ENCODE measurements at regions not wholly inside any gene's neighbourhood (a gene's known extent, or its start where the extent isn't known, plus 50 kb on each side); places are given as distances from the start of the nearest gene placed in this dataset.
"Not testable (repeated sequence)": the region's sequence is repeated elsewhere in the genome, so short reads cannot be mapped to it uniquely, and the experiment has no call there.

- DNase-seq (ENCODE audit: low spot score) = no peak
- TF ChIP-seq, protein P1, sequence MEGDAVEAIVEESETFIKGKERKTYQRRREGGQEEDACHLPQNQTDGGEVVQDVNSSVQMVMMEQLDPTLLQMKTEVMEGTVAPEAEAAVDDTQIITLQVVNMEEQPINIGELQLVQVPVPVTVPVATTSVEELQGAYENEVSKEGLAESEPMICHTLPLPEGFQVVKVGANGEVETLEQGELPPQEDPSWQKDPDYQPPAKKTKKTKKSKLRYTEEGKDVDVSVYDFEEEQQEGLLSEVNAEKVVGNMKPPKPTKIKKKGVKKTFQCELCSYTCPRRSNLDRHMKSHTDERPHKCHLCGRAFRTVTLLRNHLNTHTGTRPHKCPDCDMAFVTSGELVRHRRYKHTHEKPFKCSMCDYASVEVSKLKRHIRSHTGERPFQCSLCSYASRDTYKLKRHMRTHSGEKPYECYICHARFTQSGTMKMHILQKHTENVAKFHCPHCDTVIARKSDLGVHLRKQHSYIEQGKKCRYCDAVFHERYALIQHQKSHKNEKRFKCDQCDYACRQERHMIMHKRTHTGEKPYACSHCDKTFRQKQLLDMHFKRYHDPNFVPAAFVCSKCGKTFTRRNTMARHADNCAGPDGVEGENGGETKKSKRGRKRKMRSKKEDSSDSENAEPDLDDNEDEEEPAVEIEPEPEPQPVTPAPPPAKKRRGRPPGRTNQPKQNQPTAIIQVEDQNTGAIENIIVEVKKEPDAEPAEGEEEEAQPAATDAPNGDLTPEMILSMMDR (IDR thresholded peaks at IDR 0.05; ENCODE audit: borderline replicate concordance, control extremely low read depth, extremely low read depth, insufficient read depth, missing control alignments) = no peak
Observed at GRCh38 chr3:27642796-27643195, 79.3 kb downstream of the EOMES start.

GRCh38 chr3:27641888-27642601, 80.1 kb downstream of the EOMES start:
- TF ChIP-seq, protein P1 (IDR thresholded peaks at IDR 0.05; ENCODE audit: borderline replicate concordance, control extremely low read depth, extremely low read depth, insufficient read depth, missing control alignments) = no peak
- in situ Hi-C loops (cut with MboI; ENCODE audit: low sequenced_read_pairs, unreplicated experiment) = no loop called here
- DNase-seq (ENCODE audit: low spot score) = no peak

More at GRCh38 chr3:27642796-27643195, 79.3 kb downstream of the EOMES start:
- in situ Hi-C loops (cut with MboI; ENCODE audit: low sequenced_read_pairs, unreplicated experiment) = no loop called here

- in situ Hi-C loops (cut with MboI; ENCODE audit: low sequenced_read_pairs, unreplicated experiment) = no loop called here
- TF ChIP-seq, protein P1 (IDR thresholded peaks at IDR 0.05; ENCODE audit: borderline replicate concordance, control extremely low read depth, extremely low read depth, insufficient read depth, missing control alignments) = no peak
- no peak for DNase-seq (ENCODE audit: low spot score)
Observed at GRCh38 chr3:27641271-27641800, 80.8 kb downstream of the EOMES start.

GRCh38 chr3:27639271-27639670, 82.9 kb downstream of the EOMES start:
- in situ Hi-C loops (cut with MboI; ENCODE audit: low sequenced_read_pairs, unreplicated experiment) = no loop called here
- TF ChIP-seq, protein P1 (IDR thresholded peaks at IDR 0.05; ENCODE audit: borderline replicate concordance, control extremely low read depth, extremely low read depth, insufficient read depth, missing control alignments) = no peak
- DNase-seq (ENCODE audit: low spot score) = no peak

- no peak for DNase-seq (ENCODE audit: low spot score)
Observed at GRCh38 chr3:27638594-27638993, 83.5 kb downstream of the EOMES start.

GRCh38 chr3:27637346-27637995, 84.7 kb downstream of the EOMES start:
- in situ Hi-C loops (cut with MboI; ENCODE audit: low sequenced_read_pairs, unreplicated experiment) = no loop called here
- no peak for DNase-seq (ENCODE audit: low spot score)
- TF ChIP-seq, protein P1 (IDR thresholded peaks at IDR 0.05; ENCODE audit: borderline replicate concordance, control extremely low read depth, extremely low read depth, insufficient read depth, missing control alignments) = no peak

More at GRCh38 chr3:27638594-27638993, 83.5 kb downstream of the EOMES start:
- in situ Hi-C loops (cut with MboI; ENCODE audit: low sequenced_read_pairs, unreplicated experiment) = no loop called here
- TF ChIP-seq, protein P1 (IDR thresholded peaks at IDR 0.05; ENCODE audit: borderline replicate concordance, control extremely low read depth, extremely low read depth, insufficient read depth, missing control alignments) = no peak

DNA sequence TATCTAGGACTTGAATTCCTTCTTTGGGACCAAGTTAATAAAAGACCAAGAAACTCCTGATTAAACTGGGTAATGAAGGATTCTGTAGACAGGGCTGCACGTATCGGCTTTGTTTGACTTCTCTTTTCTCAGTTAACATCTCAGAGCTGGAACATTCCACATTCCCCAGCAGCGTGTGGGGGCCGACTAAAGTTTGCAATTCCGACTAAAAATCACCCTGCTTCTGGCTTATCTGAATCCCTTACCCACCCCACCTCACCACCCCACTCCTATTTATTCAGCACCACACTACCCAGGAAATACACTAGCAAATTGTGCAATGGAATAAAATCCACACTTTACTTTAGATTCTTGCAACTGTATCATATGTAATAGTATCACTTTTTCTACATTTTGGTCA, 87.1 kb downstream of the EOMES start:
- DNase-seq (ENCODE audit: low spot score); in situ Hi-C loops (cut with MboI; ENCODE audit: low sequenced_read_pairs, unreplicated experiment): not testable (repeated sequence)
